GM03348 (cell line): ENCODE measurements at regions not wholly inside any gene's neighbourhood (a gene's known extent, or its start where the extent isn't known, plus 50 kb on each side); places are given as distances from the start of the nearest gene placed in this dataset.

Source experiments
- DNase-seq: peaks from one replicate; pipeline ENCODE4 v3.0.0; 2012; ENCODE audit warnings: low spot score

DNA sequence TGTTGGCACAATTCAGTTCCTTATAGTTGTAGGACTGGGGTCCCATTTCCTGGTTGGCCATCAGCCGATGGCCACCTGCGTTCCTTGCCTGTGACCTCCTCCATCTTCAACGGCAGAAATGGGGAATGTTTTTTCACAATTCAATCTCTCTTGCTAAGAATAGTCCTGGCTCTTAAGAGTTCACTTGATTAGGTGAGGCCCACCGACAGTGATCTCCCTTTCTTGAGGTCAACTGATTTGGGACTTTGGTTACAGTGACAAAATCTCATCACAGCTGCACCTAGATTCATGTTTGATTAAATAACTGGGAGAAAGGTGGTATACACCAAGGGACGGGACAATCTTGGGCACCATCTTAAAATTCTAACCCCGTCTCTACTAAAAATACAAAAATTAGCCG lies 139.1 kb upstream of the DTNBP1 start:
- no peak for DNase-seq

DNA sequence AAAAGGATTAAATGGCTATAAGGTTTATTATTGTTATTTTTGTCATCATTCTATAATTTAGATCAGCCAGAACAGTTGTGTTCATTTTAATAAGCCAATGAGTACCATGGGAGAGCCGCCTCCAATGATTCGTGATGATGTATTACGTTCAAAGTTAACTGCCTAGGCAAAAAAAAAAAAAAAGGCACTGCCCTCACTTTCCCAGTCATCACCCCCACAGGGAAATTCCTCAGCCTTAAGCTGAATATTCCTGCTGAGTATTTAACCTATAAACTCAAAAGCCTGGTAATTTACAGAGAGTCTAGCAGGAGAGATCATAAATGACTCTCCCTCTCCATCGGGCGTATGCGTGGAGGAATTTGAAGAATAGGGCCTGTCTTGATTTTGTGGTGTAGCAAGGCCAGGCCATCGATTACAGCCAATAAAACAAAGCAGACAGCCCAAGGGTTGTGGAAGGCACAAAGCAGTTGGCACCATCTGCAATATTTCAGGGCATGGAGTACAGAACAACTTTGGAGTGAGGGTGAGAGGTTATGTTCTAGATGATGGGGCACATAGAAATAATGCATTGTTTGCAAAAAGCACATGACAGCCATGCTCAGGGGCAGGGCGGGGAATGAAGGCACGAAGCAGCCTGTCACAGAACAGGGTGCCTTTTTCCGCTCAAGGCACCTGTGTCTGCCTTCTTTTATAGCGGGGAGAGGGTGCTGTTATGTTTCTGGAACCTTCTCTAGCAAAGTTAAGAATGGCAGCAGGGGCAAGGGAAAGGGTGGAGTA lies 138.2 kb upstream of the DTNBP1 start:
- no peak for DNase-seq

DNA sequence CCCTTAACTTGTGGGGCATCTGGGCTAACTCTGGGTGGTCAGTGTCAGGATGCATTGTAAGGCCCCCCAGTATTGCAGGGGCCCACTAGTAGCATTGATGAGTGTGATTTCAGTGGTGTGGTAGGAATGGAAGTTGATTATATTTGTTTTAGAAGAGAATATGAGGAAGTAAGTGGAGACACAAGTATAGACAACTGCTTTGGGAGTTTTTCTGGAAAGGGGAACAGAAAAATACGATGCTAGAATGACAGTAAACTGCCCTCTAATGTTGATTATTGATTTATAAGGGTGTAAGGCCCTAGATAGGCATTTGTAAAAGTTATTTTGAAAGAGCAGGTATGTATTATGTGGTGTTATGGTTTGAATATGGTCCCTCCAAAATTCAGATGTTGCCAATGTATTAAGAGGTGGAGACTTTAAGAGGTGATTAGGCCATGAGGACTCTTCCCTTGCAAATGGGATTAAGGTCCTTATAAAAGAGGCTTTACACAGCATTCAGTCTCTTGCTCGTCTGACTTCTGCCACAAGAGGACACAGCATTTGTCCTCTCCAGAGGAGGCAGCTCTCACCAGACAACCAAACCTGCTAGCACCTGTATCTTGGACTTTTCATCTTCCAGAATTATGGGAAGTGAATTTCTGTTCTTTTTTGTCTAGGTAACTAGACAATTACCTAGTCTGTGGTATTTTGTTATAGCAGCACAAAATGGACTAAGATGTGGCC lies 135.9 kb upstream of the DTNBP1 start:
- no peak for DNase-seq

DNA sequence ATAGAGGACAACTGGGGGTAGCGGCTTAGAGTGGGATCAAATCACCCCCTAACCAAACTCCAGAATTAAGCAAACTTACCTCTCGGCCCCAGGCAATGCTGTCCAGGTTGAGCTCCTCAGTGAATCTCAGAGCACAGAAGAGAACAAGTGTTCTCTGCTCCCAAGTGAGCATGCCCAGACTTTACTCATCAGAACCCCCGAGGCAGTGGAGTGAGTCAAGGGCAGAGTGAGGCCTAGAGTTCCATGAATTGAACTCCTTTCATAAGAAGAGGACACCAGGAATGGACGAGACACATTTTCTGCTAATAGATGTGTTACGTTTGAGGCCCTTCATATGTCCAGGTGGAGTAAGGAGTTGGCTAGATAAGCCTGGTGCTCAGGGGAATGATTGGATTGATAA lies 134.0 kb upstream of the DTNBP1 start:
- no peak for DNase-seq

DNA sequence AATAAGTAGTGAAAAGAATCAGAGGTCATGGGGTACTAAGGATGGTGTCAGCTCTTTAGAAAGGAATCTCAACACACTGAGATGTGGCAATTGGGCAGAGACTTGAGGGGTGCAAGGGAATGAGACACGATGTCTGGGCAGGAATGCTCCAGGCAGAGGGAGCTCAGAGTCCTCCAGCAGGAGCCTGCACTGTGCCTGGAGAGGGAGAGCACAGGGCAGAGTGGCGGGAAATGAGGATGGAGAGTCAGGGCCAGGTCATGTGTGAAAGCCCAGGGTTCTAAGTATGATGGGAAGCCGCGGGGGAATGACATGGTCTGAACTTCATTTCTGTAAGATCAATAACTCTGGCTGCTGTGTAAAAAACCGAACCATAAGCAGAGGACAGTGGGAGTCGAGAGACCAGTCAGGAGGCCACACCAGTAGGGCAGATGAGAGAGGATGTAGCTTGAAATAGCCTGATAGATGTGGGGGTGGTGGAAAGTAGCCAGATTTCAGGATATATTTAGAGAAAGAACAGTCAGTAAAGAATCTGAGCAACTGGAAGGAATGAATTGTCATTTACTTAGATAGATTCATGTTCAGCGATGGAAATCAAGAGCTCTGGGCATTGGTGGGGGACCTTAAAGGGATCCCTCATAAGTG lies 133.4 kb upstream of the DTNBP1 start:
- DNase-seq, result no peak

DNA sequence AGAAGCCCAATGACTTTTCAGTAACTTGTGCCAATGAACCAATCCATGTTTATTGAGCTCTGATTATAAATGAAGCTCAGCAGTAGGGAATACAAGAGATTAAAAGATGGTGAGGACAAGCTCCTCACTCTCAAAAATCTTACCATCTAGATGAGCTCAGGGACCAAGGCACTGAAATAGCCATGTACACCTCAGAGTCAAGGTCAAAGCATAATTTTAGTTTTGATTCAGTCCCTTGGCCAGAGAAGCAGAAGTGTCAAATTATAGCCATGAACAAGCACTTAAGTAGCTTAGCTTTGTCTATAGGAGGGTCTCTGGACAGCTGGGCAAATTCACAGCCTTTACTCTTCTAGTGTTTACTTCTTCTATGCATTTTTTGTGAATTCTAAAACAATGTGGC lies 131.0 kb upstream of the DTNBP1 start:
- DNase-seq, result no peak

DNA sequence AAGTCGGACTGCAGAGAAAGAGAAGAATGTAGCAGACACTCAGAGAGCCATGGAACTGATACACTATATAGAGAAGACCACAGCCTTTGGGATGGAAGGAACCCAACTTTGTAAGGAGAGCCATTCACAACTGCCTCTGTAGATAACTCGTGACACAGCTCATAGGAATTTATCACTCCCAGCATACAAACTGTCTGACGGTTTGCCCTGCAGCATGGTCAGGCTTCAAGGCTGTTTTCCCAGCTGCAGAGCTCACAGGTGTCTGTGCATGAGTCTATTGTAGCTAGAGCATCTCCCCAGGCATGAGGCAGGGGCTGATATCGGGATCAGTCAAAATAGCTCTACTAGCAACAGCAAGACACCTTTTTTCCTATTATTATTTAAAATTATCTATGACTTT lies 130.5 kb upstream of the DTNBP1 start:
- peak; percentile 18 for DNase-seq

DNA sequence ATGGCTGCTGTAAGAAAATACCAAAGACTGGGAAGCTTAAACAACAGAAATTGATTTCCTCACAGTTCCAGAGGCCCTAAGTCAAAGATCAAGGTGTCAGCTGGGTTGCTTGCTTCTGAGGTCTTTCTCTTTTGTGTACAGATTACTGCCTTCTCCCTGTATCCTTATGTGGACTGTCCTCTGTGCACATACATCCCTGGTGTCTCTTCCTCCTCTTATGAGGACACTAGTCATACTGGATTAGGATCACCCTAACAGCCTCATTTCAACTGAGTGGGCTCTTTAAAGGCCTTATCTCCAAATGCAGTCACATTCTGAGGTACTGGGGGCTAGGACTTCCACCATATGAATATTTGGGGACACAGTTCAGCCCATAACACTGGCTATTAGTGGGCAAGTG lies 130.0 kb upstream of the DTNBP1 start:
- DNase-seq, result no peak

DNA sequence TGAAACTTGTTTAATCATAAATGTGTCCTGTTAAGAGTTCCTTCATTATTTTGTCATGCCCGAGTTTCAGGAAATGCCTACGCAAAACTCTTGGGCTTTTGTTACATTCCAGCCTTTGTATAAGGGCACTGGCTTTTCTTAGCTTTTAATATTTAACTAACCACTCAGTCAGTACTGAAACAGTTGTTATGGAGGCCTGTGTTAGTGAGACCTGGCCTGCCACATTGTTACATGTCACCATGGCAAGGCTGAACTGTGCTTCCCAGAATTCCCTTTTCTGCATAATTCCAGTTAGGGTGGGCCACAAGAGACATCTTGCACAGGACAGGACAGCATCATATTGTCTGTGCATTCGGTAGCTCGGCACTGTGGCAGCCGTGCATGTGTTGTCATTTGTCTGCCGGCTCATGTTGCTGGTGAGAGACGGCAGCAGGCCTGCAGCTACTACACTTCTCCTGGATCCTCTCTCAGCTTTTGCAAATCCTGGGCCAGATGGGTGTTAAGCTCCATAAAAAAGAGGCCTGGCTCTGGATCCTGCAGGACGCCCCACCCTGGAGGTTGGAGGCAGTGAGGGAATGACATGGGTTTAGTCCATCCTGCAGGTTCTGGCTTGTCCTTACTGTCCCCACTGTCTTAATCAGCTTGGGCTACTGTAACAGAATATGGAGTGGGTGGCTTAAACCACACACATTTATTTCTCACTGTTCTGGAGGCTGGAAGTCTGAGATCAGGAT lies 128.8 kb upstream of the DTNBP1 start:
- DNase-seq, result no peak

DNA sequence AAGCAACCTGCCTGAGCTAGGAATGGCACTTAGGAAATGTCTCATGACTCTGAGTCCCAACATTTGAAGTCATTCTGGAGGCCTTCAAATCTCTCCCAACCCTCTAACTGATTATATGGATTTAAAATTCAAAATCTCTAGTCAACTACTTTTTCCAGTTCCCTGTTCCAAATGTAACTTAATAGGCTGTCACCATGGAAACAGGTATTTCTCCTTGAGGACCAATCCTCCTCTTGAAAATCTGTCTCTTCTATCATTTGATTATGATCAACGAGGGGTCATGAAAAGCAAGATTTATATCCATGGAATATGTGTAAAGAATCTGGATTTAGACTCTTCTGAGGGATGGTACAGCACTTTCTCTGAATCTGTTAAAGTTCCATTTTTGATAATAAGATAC lies 127.3 kb upstream of the DTNBP1 start:
- DNase-seq, result no peak

DNA sequence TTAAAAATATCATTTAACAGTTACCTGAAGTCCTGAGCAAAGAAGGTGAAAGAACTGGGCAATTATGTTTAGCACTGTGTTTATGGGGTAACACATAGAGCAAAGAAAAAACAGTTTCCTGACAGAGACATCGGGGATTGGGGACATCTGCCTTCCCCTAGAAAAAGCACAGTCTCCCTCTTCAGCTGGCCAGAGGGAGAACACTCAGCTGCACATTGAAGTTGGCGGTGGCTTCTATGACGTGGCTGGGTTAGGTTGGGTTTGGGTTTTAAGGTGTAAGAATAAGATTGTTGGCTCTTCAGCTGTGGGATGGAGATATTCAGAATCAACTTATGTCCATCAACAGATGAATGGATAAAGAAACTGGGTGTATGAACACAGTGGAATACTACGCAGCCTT lies 124.0 kb upstream of the DTNBP1 start:
- no peak for DNase-seq

DNA sequence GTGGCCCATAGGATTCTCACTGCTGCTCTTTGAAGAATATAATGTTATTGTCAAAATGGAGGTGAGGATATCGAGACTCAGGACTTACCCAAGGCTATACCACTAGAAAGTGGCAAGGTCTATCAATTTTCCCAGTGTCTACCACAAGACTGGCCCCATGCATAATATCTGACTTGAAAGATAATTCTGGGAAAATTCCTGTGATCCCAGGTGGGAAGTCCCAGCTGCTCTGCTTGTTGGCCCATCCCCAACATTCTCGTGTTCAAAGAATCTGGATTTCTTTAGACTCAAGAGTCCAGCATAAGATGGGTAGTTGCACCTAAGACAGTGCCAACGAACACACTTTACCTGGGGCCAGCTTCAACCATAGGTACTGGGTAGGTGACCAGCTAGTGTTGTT lies 120.7 kb upstream of the DTNBP1 start:
- no peak for DNase-seq

DNA sequence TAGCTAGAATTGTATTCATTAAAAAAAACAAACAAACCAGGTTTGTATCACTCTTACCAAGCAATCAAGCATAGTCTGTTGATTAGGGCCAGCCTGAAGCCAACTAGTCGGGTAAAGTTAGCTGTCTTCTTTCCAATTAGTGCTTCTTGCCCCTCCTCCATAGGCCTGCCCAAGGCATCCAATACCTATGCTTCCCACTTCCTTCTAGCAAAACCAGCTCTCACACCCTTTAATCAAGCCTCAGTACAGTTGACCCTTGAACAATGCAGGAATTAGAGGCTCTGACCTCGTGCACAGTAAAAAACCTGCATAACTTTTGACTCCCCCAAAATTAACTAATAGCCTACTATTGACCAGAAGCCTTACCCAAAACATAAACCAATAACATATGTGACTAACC lies 119.1 kb upstream of the DTNBP1 start:
- no peak for DNase-seq

DNA sequence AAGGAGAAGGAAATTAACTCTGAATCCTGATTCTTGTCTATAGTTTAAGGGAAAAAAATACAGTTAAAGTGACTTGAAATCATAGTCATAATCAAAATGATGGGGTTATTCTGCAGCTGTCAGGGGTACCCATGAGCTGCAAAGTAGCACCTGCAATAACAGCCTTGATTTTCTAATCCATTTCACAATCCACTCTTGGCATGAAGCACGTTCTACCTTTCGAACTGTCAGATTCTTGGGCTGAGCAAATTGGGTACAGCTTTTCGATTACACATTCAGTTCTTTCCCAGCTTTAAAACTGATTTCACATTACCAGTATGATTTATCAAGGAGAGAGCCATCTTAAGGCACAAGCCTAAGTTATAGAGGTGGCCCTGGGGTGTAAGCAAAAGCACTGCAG lies 118.5 kb upstream of the DTNBP1 start:
- DNase-seq, result no peak

DNA sequence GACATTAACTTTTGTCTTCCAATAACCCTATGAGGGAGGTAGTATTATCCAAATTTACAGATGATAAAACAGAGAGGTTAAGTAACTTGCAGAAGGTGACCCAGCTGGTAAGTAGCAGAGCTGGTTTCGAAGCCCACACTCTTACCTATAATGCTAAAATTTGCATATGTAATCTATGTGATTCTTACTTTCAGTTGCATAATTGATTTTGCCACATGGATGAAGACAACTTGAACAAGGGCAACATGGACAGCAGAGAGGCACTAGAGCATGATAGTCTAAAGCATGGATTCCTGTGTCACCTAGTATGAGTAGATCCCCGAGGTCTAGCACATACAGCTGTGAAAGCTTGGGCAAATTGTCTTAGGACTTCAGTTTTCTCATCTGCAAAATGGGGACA lies 117.6 kb upstream of the DTNBP1 start:
- no peak for DNase-seq

DNA sequence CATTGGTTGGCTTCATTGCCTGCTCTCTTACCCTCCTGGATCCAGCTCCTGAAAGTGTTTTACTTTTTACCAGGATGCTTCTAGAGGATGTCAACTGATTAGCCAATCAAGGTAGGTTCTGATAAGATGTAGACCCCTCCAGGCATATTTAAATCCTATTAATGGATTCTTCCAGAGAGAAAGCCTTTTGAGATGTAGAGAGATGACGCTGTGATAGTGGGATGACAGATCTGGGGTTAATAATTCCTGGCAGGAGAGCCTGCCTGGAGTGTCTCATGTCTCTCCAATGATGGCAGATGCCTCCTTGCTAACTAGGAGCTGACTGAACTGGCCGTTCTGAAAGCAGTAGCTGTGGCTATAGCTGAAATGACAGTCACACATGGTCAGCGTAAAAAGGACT lies 116.9 kb upstream of the DTNBP1 start:
- no peak for DNase-seq

DNA sequence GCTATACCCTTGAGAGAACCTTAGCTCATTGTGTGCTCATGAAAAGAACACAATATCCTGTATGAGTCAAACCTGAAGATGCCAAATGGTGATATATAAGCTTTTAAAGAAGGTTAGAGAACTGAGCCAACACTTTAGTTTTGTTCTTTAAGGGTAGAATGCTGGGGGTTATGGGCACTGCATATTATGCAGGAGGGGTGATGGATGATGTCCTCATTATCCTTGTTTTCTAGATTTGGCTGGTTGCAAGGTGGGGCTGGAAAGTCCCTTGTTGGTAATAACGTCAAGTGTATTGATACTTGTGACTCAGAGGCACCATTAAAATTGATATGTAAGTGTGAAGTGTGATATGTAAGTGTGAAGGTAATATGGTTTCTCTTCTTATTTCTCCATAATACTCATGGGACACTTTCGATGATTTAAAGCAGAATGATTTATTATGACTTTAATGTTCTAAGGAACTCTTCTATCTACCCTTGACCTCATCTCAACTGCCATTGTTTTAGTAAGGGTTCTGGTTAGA lies 113.7 kb upstream of the DTNBP1 start:
- no peak for DNase-seq

DNA sequence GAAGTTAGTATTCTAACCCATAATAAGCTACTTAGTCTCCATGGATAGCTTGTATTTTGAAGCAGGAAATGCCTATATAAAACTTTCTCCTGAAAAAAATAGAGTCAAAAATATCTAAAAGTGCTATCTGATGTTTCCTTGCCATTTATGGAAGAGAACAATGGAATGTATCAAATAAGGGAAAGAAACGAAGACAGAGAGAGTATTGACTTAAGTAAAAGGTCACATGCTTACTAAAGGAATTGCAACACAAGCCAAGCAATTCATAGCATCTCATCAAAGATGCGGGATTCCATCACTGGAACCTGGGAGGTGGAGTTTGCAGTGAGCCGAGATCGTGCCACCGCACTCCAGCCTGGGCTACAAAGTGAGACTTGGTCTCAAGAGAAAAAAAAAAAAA lies 112.9 kb upstream of the DTNBP1 start:
- no peak for DNase-seq

DNA sequence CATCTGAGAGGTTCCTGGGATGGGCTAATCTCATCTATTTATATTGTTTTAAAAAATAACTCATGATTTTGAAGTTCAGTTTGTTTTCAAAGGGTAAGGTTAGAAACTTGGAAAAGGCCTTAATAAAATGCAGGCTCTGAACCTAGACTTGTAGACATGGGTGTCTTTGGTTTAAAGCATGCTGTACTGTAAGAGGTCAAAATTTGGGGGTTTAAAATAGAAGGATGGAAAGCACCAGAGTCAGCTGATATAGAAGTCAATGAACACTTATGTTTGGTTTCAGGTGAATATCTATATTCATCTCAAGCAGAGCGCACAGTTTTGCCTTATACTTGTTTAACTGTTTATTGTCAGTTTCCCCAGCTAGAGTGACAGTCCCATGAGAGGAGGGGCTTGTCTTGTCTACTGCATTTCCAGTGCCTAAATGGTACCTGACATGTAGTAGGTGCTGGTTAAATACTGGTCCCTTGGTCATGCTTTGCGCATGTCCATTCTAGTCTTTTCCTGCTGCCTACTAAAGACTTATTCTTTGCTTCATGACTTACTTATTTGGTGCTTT lies 112.3 kb upstream of the DTNBP1 start:
- no peak for DNase-seq

DNA sequence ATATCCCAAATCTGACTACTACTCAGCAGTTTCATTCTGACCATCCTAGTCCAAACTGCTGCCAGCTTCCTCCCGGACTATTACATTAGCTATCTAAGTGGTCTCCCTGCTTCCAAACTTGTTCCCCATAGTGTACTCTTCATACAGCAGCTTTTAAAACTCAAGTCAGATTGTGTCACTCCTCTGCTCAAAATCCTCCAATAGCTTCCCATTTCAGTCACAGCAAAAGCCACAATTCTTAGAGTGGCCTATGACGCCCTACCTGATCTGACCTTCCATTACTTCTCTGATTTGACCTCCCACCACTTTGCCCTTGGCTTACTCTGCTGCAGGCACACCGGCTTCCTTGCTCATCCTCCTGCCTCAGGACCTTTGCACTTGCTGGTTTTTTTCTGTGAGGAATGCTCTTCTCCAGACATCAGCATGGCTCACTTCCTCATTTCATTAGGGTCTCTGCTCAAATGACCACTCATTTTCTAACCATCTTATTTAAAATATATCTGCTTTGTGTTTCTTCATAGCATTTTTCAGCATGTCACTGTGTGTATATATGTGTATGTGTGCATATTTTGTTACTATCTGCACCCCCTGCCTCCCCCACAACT lies 111.1 kb upstream of the DTNBP1 start:
- no peak for DNase-seq

DNA sequence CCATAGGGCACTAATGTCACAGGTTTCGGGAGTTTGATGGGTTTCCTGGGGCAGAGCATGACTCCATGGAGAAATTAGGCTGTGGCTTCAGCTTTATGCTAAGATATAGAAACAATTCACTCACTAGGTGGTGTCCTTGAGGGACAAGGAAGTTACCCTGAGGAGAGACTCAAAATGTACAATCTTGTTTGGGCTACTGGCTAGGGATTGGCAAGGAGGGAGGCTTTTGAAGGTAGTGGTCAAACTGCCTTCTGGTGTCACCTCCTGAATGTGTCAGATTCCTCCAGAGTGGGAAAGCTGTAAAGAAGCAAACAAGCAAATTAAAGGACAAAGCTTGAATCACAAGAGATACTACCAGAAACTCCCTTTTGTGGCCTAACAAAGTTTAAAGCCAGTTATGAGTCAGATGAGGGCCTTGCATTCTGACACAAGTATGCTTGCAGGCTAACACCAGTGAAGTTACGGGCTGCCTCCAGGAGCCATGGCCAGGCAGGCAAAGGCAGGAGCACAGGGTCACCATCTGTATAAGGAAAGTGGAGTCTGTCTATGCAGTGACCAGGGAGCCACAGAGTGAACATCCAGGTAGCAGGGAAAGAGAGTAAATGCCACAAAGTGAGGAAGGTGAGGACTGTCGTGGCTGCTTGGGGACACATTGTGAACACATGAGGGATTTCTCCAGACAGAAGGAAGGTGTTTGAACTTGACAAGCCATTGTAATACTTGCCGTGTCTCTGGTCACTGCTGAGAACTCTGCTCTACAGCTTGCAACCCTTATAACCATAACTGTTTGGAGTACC lies 107.7 kb upstream of the DTNBP1 start:
- DNase-seq, result no peak
